ENCODE measurements at regions not wholly inside any gene's neighbourhood (a gene's known extent, or its start where the extent isn't known, plus 50 kb on each side); places are given as distances from the start of the nearest gene placed in this dataset.

DNA sequence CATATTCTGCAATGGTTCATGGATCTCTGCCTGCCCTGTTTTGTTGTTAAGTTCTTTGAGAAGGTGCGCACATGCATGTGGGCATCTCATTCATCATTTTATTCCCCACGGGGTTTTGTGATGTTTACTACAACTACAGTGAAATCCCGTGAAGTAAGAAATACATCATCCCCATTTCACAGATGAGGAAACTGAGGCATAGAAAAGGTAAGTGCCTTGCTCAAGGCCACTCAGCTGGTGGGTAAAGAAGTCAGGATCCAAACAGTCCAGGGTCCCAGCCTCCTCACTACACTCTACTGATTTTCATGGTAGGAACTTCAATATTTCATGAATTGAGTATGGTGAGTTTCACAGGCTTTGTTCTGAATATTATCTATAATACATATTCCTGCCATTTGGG, 72.6 kb downstream of the CYP26A1 start:
- TF ChIP-seq POLR2A (IDR thresholded peaks at IDR 0.05) = no peak
- TF ChIP-seq, protein P1, sequence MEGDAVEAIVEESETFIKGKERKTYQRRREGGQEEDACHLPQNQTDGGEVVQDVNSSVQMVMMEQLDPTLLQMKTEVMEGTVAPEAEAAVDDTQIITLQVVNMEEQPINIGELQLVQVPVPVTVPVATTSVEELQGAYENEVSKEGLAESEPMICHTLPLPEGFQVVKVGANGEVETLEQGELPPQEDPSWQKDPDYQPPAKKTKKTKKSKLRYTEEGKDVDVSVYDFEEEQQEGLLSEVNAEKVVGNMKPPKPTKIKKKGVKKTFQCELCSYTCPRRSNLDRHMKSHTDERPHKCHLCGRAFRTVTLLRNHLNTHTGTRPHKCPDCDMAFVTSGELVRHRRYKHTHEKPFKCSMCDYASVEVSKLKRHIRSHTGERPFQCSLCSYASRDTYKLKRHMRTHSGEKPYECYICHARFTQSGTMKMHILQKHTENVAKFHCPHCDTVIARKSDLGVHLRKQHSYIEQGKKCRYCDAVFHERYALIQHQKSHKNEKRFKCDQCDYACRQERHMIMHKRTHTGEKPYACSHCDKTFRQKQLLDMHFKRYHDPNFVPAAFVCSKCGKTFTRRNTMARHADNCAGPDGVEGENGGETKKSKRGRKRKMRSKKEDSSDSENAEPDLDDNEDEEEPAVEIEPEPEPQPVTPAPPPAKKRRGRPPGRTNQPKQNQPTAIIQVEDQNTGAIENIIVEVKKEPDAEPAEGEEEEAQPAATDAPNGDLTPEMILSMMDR (IDR thresholded peaks at IDR 0.05) = no peak

Measured in tibial nerve (tissue), 3 donors.